AG04450 (cell line): ENCODE measurements at regions not wholly inside any gene's neighbourhood (a gene's known extent, or its start where the extent isn't known, plus 50 kb on each side); places are given as distances from the start of the nearest gene placed in this dataset.

ENCODE experiments used
- CTCF ChIA-PET: fragments of 300-600, 350-600 bp; formaldehyde crosslinking; extraction: SDS; loops from one replicate; lab custom pipeline; 2022; ENCODE audit warnings: antibody characterized with exemption, inconsistent platforms; lab: Charles Lee
- POLR2A ChIA-PET: fragments of 350-600 bp; formaldehyde crosslinking; extraction: SDS; loops from one replicate; lab custom pipeline; 2021; ENCODE audit warnings: antibody characterized with exemption, inconsistent platforms; lab: Yijun Ruan, JAX
- DNase-seq: peaks from one replicate; pipeline ENCODE4 v3.0.0-alpha.2; 2011; ENCODE audit warnings: low read depth, low spot score
- H3K27ac ChIP-seq: one replicate; pipeline ENCODE4 v1.5.1; 2012; ENCODE audit warnings: low read depth, low read length, control low read depth
- H3K27me3 ChIP-seq: one replicate; pipeline ENCODE4 v1.6.0; 2012; ENCODE audit warnings: low read length; ENCODE audit not compliant: control insufficient read depth, insufficient read depth
- H3K4me3 ChIP-seq: 2 replicates; pipeline ENCODE4 v1.5.1; 2011; ENCODE audit warnings: mild to moderate bottlenecking, low read depth, low read length, control low read depth
- H3K9me3 ChIP-seq: 2 replicates; pipeline ENCODE4 v1.5.1; 2012; ENCODE audit warnings: low read length; ENCODE audit not compliant: control insufficient read depth, insufficient read depth
- CTCF ChIP-seq: IDR thresholded peaks from 2 replicates; pipeline ENCODE4 v1.5.1; 2011; ENCODE audit warnings: low read depth, low read length, control low read depth, inconsistent platforms

DNA sequence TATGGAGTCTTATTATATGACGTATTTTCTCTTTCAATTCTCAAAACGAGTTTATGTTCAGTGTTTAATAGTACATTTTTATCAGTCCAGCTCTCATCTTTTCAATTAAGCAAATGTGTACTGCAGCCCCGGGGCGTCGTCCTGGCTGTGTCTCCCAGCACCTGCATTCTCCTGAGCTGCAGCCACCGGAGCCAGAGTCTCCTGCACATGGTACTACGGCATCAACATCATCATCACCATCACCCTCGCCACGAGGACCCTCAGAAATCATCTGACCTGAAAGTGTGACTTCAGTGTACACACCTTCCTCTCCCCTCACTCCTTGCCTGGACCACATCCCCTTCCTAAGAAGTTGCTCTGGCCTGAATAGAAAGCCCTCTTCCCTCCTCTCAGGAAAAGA, 267.7 kb upstream of the ARID1B start:
- DNase-seq, result no peak
- TF ChIP-seq CTCF, result no peak
- Histone ChIP-seq H3K9me3 (no peaks in the 10 kb centered on the region), H3K27ac (no peak overlapping the region), H3K4me3 (no peak overlapping the region), H3K27me3 (no peaks in the 10 kb centered on the region)
- CTCF ChIA-PET, result no interaction called here
- POLR2A ChIA-PET, result no interaction called here

DNA sequence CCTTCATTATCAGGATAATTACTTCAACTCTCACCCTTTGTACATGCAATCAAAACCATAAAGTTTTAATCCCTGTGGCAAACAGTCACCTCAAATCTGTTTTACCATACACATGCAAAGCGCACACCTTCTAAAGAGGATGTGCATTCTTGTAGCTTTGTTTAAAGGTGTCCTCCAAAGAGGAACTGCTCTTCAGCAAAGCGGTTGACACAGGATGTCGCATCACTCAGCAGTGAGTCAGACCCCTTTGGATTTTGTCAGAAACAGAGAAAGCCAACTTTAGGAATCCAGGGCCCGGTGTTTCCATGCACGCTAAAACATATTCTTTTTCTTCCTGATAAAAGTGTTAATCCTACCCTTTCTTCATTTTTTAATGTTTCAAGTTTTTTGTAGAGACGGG, 268.3 kb upstream of the ARID1B start:
- ChIA-PET CTCF (no interaction called here), POLR2A (no interaction called here)
- TF ChIP-seq CTCF, result no peak
- no peaks in the 10 kb centered on the region for H3K9me3 ChIP-seq
- DNase-seq, result no peak
- no peak overlapping the region for H3K4me3 ChIP-seq
- H3K27ac ChIP-seq, result no peak overlapping the region
- no peaks in the 10 kb centered on the region for H3K27me3 ChIP-seq

- ChIA-PET POLR2A (no interaction called here), CTCF (interaction anchor here (0.6 kb wide), 1 partner anchor 1181 kb away, joined by 3 read pairs; no protein-coding TSS in a partner anchor)
- no peaks in the 10 kb centered on the region for H3K27me3 ChIP-seq
- no peak overlapping the region for H3K4me3 ChIP-seq
- H3K9me3 ChIP-seq, result no peaks in the 10 kb centered on the region
- TF ChIP-seq CTCF, result no peak
- no peak overlapping the region for H3K27ac ChIP-seq
- no peak for DNase-seq
Observed at GRCh38 chr6:156508126-156508525, 269.1 kb upstream of the ARID1B start.

GRCh38 chr6:156507656-156508055, 269.5 kb upstream of the ARID1B start:
- no peak overlapping the region for H3K27ac ChIP-seq
- ChIA-PET POLR2A (no interaction called here), CTCF (interaction anchor here (0.6 kb wide), 1 partner anchor 1180 kb away, joined by 3 read pairs; no protein-coding TSS in a partner anchor)
- H3K27me3 ChIP-seq, result no peaks in the 10 kb centered on the region
- no peaks in the 10 kb centered on the region for H3K9me3 ChIP-seq
- DNase-seq, result no peak
- H3K4me3 ChIP-seq, result no peak overlapping the region
- no peak for TF ChIP-seq CTCF

- ChIA-PET POLR2A (no interaction called here), CTCF (no interaction called here)
- no peak for TF ChIP-seq CTCF
- Histone ChIP-seq H3K27me3 (no peaks in the 10 kb centered on the region), H3K9me3 (no peaks in the 10 kb centered on the region), H3K4me3 (no peak overlapping the region), H3K27ac (no peak overlapping the region)
- DNase-seq, result no peak
Observed at GRCh38 chr6:156507106-156507505, 270.1 kb upstream of the ARID1B start.
